Spleen (tissue), 7 donors: ENCODE measurements at regions not wholly inside any gene's neighbourhood (a gene's known extent, or its start where the extent isn't known, plus 50 kb on each side); places are given as distances from the start of the nearest gene placed in this dataset.

Source experiments
- POLR2AphosphoS5 ChIP-seq, 3 donors: sonication (generic); formaldehyde crosslinking; IDR thresholded peaks; one replicate each; pipeline ENCODE4 v1.5.1; 2017; ENCODE audit warnings: antibody characterized with exemption in 3 of 3
- TF ChIP-seq, protein P1 (sequence below), 11 experiments: fragments of 200-600 bp in 7 of 11; fragments of 450-650 bp in 4 of 11; sonication (generic) in 4 of 11; IDR thresholded peaks in 8 of 11; conservative IDR thresholded peaks in 3 of 11; 1 replicate in 7 of 11; 2 replicates in 4 of 11; pipeline versions ENCODE4 v1.4.0 to v1.8.0; 2016 to 2021; ENCODE audit warnings: antibody characterized with exemption in 11 of 11, inconsistent platforms in 4 of 11, mild to moderate bottlenecking in 1 of 11
- donor health status: DM: no; HTN: no; CAD: no; lungs with moderate emphysema.
- donor health status: DM: no; HTN: no; CAD: no.
- donor health status: DM: no; HTN: no; CAD: no.

DNA sequence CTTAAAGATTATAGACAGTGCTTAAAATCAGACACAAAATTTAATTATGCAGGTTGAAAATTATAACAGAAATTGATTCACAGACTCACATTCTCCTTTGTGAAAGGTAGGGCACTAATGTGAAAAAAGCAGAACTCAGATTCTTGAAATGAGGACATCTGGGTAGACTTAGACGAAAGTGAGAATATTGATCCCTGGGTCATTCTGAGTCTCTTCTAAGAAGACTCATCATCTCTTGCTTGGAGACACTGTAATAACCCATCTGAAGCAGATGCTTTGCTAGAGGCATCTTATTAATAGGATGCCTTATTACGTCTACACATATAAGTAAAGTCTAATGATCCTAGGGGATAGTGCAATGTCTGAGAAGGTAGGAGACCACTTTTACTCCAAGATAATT lies 274.4 kb downstream of the HINT1 start:
- TF ChIP-seq, protein P1, sequence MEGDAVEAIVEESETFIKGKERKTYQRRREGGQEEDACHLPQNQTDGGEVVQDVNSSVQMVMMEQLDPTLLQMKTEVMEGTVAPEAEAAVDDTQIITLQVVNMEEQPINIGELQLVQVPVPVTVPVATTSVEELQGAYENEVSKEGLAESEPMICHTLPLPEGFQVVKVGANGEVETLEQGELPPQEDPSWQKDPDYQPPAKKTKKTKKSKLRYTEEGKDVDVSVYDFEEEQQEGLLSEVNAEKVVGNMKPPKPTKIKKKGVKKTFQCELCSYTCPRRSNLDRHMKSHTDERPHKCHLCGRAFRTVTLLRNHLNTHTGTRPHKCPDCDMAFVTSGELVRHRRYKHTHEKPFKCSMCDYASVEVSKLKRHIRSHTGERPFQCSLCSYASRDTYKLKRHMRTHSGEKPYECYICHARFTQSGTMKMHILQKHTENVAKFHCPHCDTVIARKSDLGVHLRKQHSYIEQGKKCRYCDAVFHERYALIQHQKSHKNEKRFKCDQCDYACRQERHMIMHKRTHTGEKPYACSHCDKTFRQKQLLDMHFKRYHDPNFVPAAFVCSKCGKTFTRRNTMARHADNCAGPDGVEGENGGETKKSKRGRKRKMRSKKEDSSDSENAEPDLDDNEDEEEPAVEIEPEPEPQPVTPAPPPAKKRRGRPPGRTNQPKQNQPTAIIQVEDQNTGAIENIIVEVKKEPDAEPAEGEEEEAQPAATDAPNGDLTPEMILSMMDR (IDR thresholded peaks at IDR 0.05 in 8 of 11, conservative IDR thresholded peaks at IDR 0.05 in 3 of 11): no peak
- TF ChIP-seq POLR2AphosphoS5 (IDR thresholded peaks at IDR 0.05): no peak
